Left lung (tissue), 4 donors: ENCODE measurements at regions not wholly inside any gene's neighbourhood (a gene's known extent, or its start where the extent isn't known, plus 50 kb on each side); places are given as distances from the start of the nearest gene placed in this dataset.

Source experiments
- ATAC-seq: fragments of 200-7000 bp; cut with Tn5 transposase; one replicate; pipeline ENCODE4 v1.9.1; 2020; ENCODE audit warnings: moderate library complexity
- DNase-seq, 4 donors: peaks; one replicate each; pipeline ENCODE4 v3.0.0-alpha.2; 2013 to 2020
- H3K27ac ChIP-seq, 2 donors: fragments of 200-600 bp; sonication (generic) in 1 of 2; one replicate each; pipeline versions ENCODE4 v1.5.0 to v1.8.0; 2020 to 2021
- H3K27me3 ChIP-seq, 2 donors: fragments of 200-600 bp; sonication (generic) in 1 of 2; one replicate each; pipeline versions ENCODE4 v1.5.0 to v1.8.0; 2020 to 2021
- H3K36me3 ChIP-seq, 2 donors: fragments of 200-600 bp; sonication (generic) in 1 of 2; one replicate each; pipeline versions ENCODE4 v1.5.0 to v1.8.0; 2020 to 2021
- H3K4me1 ChIP-seq, 2 donors: fragments of 200-600 bp; one replicate each; pipeline ENCODE4 v1.8.0; 2021
- H3K4me3 ChIP-seq, 2 donors: fragments of 200-600 bp; sonication (generic) in 1 of 2; one replicate each; pipeline versions ENCODE4 v1.5.0 to v1.8.0; 2020 to 2021; ENCODE audit warnings: mild to moderate bottlenecking in 1 of 2
- H3K9me3 ChIP-seq, 2 donors: fragments of 200-600 bp; sonication (generic) in 1 of 2; one replicate each; pipeline versions ENCODE4 v1.5.0 to v1.8.0; 2020 to 2021
- intact Hi-C, 2 donors: fragments of 100-400 bp; cut with DNase I; formaldehyde crosslinking; loops; one replicate each; pipeline versions ENCODE4 v1.11.2 to v1.14.2; 2022
- TF ChIP-seq, protein P1 (sequence below), 2 donors: fragments of 200-600 bp; sonication (generic) in 1 of 2; IDR thresholded peaks; one replicate each; pipeline versions ENCODE4 v1.5.0 to v1.8.0; 2021; ENCODE audit warnings: antibody characterized with exemption in 2 of 2
- donor health status: DM: no; HTN: yes; CAD: no.
- donor health status: DM: no; HTN: no; CAD: no.

DNA sequence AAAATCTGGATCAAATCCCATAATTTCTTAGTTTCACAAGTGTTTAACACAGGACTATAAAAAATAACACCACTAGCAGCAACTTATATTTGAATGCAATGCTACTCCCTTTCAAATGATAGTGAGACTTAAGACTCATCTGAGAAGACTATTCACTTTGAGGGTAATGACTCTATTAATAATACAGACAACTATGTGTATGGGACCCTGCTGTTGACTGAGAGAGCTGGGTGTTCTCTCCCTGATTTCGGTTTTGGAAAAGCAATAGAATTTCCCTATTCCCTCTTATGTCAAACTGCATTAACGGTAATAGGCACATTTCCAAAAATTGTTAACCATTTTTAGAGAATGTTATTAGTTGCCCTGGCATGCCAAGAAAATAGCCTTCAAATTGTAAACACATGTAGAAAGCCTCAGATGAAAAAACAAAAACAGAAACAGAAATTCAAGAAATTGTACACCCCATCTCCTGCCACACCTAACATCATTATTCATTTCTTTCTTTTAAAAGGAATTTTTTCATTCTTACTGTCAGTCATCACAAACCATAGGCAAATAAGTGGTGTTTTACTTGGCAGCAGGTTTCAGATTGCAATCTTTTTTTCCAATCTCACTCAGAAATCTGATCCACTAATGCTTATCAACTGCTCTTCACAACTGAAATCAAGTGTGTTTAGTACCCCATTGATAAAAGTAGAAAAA lies 153.7 kb downstream of the TFPI2 start:
- no peaks in the 10 kb centered on the region for H3K36me3 ChIP-seq
- H3K4me3 ChIP-seq = no peak overlapping the region
- H3K9me3 ChIP-seq = no peaks in the 10 kb centered on the region
- ATAC-seq = no peak
- intact Hi-C loops = no loop called here
- no peaks in the 10 kb centered on the region for H3K27me3 ChIP-seq
- no peak overlapping the region for H3K27ac ChIP-seq
- DNase-seq = no peak
- TF ChIP-seq, protein P1, sequence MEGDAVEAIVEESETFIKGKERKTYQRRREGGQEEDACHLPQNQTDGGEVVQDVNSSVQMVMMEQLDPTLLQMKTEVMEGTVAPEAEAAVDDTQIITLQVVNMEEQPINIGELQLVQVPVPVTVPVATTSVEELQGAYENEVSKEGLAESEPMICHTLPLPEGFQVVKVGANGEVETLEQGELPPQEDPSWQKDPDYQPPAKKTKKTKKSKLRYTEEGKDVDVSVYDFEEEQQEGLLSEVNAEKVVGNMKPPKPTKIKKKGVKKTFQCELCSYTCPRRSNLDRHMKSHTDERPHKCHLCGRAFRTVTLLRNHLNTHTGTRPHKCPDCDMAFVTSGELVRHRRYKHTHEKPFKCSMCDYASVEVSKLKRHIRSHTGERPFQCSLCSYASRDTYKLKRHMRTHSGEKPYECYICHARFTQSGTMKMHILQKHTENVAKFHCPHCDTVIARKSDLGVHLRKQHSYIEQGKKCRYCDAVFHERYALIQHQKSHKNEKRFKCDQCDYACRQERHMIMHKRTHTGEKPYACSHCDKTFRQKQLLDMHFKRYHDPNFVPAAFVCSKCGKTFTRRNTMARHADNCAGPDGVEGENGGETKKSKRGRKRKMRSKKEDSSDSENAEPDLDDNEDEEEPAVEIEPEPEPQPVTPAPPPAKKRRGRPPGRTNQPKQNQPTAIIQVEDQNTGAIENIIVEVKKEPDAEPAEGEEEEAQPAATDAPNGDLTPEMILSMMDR (IDR thresholded peaks at IDR 0.05) = no peak
- no peaks in the 10 kb centered on the region for H3K4me1 ChIP-seq

DNA sequence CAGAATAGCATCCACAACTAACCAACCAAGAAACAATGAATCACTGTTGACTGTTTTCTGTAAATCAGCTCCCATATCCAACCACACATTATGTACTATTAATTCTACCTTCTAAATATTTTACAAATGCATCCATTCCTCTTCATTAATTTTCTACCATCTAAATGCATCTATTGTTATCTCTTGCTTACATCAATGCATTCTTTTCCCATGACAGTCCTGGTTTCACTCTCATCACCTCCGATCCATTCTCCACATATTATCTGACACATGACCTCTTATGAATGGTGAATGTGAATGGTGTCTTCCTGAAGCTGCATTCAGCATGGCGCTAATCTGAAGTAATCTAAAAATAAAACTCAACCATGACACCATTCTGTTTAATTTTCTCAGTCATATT lies 153.8 kb upstream of the CALCR start:
- intact Hi-C loops = no loop called here
- Histone ChIP-seq H3K4me3 (no peak overlapping the region), H3K4me1 (no peaks in the 10 kb centered on the region), H3K27me3 (no peaks in the 10 kb centered on the region), H3K9me3 (no peaks in the 10 kb centered on the region), H3K36me3 (no peaks in the 10 kb centered on the region), H3K27ac (no peak overlapping the region)
- TF ChIP-seq, protein P1 (IDR thresholded peaks at IDR 0.05) = no peak
- DNase-seq = no peak
- no peak for ATAC-seq

DNA sequence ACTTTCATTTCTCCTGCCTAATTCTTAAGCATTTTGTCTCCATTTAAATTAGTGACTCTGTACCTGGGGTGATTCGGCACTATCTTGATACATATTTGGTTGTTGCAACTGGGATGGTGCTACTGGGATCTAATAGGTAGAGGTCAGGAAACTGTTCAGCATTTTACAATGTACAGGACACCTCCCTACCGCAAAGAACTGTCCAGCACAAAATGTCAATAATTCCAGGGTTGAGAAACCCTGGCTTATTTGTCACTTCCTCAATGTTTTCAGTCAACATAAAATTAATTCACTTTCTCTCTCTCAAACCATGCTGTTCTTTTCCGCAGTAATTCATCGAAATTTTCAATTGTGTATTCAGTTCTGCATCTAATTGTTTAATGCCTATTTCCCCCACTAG lies 151.4 kb upstream of the CALCR start:
- no peaks in the 10 kb centered on the region for H3K27me3 ChIP-seq
- H3K36me3 ChIP-seq = no peaks in the 10 kb centered on the region
- no peak for ATAC-seq
- H3K9me3 ChIP-seq = no peaks in the 10 kb centered on the region
- intact Hi-C loops = no loop called here
- H3K27ac ChIP-seq = no peak overlapping the region
- no peak for DNase-seq
- no peaks in the 10 kb centered on the region for H3K4me1 ChIP-seq
- H3K4me3 ChIP-seq = no peak overlapping the region
- TF ChIP-seq, protein P1 (IDR thresholded peaks at IDR 0.05) = no peak

DNA sequence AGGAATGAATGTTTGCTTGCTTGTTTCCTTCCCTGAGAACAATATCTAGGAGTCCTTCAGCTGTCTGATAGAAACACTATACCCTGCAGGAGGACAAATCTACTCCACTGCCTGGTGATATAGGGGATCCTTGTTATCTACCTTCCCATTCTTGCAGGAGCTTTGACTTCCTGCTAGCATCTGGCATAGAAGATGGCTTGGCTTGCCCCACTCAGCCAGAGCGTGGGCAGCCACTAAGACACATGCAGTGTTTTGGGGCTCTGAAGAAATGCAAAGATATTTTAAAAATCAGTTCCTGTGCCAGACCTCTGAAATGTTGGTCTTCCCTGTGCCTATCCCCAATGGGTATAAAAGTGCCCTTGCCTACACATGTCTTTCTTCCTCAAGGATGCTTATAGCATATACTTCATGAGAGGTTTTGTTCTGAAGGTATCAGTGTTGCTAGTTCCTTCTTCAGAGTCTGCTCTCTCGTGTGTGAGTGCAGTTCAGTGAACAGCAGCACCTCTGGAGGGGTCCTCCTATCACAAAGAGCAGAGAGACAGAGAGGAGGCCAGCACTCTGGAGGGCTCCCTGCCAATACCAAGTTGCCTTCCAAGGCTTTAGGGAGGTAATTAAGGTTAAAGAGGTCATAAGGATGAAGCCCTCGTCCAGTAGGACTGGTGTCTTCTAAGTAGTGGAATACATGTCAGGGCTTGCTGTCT lies 149.1 kb upstream of the CALCR start:
- Histone ChIP-seq H3K27me3 (no peaks in the 10 kb centered on the region), H3K4me1 (no peaks in the 10 kb centered on the region), H3K27ac (no peak overlapping the region), H3K36me3 (no peaks in the 10 kb centered on the region), H3K4me3 (no peak overlapping the region), H3K9me3 (no peaks in the 10 kb centered on the region)
- ATAC-seq (no peak), DNase-seq (no peak)
- intact Hi-C loops = no loop called here
- TF ChIP-seq, protein P1 (IDR thresholded peaks at IDR 0.05) = no peak

DNA sequence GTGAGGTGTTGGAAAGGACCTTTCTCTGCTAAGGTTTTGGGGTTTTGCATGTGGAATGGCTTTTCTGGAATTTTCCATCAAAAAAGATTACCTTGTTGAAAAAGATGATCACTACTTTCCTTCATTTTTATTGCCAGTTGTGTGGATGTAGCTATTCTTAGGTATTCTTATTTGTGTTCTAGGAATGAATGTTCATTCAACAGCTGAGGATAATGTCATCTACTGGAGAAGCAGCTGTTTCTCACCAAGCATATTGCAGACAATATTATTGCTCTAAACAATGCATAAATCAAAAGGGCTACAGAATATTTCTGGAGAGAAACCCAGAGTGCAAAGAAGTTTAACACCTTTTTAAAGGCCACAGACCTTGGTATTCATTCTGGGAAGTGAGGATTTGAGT lies 145.6 kb upstream of the CALCR start:
- no peak for DNase-seq
- Histone ChIP-seq H3K4me3 (no peak overlapping the region), H3K27me3 (no peaks in the 10 kb centered on the region), H3K4me1 (no peaks in the 10 kb centered on the region), H3K36me3 (no peaks in the 10 kb centered on the region), H3K9me3 (no peaks in the 10 kb centered on the region), H3K27ac (no peak overlapping the region)
- TF ChIP-seq, protein P1 (IDR thresholded peaks at IDR 0.05) = no peak
- no peak for ATAC-seq
- intact Hi-C loops = no loop called here
